Thyroid gland (tissue), 4 donors: ENCODE measurements at regions not wholly inside any gene's neighbourhood (a gene's known extent, or its start where the extent isn't known, plus 50 kb on each side); places are given as distances from the start of the nearest gene placed in this dataset.
"Not testable (repeated sequence)": the region's sequence is repeated elsewhere in the genome, so short reads cannot be mapped to it uniquely, and the experiment has no call there.

Experiments
- CTCF ChIP-seq, 6 experiments: fragments of 200-600 bp in 3 of 6; fragments of 450-650 bp in 3 of 6; sonication (generic) in 3 of 6; IDR thresholded peaks; one replicate each; pipeline ENCODE4 v1.5.1; 2016 to 2019; ENCODE audit warnings: antibody characterized with exemption in 6 of 6, mild to moderate bottlenecking in 2 of 6, inconsistent platforms in 1 of 6, moderate library complexity in 1 of 6
- POLR2A ChIP-seq, 2 donors: fragments of 450-650 bp; IDR thresholded peaks; one replicate each; pipeline ENCODE4 v1.6.1; 2017; ENCODE audit warnings: antibody characterized with exemption in 2 of 2, mild to moderate bottlenecking in 2 of 2, moderate library complexity in 1 of 2

GRCh38 chr1:83440021-83440420 is 558.9 kb downstream of the TTLL7 start:
- not testable (repeated sequence) for TF ChIP-seq CTCF, POLR2A (IDR thresholded peaks at IDR 0.05)
